ENCODE measurements at regions not wholly inside any gene's neighbourhood (a gene's known extent, or its start where the extent isn't known, plus 50 kb on each side); places are given as distances from the start of the nearest gene placed in this dataset.

- no peak overlapping the region for H3K4me3 ChIP-seq (ENCODE audit: low read length)
- TF ChIP-seq ZNF274 (IDR thresholded peaks at IDR 0.05; ENCODE audit: low read depth, low read length), result no peak
Observed at GRCh38 chr11:95283650-95284049, 52.6 kb upstream of the SESN3 start.

- TF ChIP-seq ZNF274 (IDR thresholded peaks at IDR 0.05; ENCODE audit: low read depth, low read length), result no peak
- no peak overlapping the region for H3K4me3 ChIP-seq (ENCODE audit: low read length)
Observed at GRCh38 chr11:95283146-95283545, 52.1 kb upstream of the SESN3 start.

- TF ChIP-seq ZNF274 (IDR thresholded peaks at IDR 0.05; ENCODE audit: low read depth, low read length), result no peak
- no peak overlapping the region for H3K4me3 ChIP-seq (ENCODE audit: low read length)
Observed at GRCh38 chr11:95282291-95282751, 51.3 kb upstream of the SESN3 start.
